Skeletal muscle satellite cell (primary cell): ENCODE measurements at regions not wholly inside any gene's neighbourhood (a gene's known extent, or its start where the extent isn't known, plus 50 kb on each side); places are given as distances from the start of the nearest gene placed in this dataset.
"Not testable (repeated sequence)": the region's sequence is repeated elsewhere in the genome, so short reads cannot be mapped to it uniquely, and the experiment has no call there.

Source experiments
- H3K27me3 ChIP-seq: 2 replicates; pipeline ENCODE4 v1.7.0; 2013; ENCODE audit warnings: low read length; ENCODE audit not compliant: control insufficient read depth, insufficient read depth
- H3K36me3 ChIP-seq: 2 replicates; pipeline ENCODE4 v1.7.0; 2013; ENCODE audit warnings: mild to moderate bottlenecking, control low read depth, low read length; ENCODE audit not compliant: insufficient read depth
- H3K4me1 ChIP-seq: 2 replicates; pipeline ENCODE4 v1.7.0; 2013; ENCODE audit warnings: low read length; ENCODE audit not compliant: control insufficient read depth, insufficient read depth
- H3K4me2 ChIP-seq: 2 replicates; pipeline ENCODE4 v1.7.0; 2013; ENCODE audit warnings: mild to moderate bottlenecking, low read length
- H3K4me3 ChIP-seq: 2 replicates; pipeline ENCODE4 v1.7.0; 2013; ENCODE audit warnings: low read length
- H3K9ac ChIP-seq: 2 replicates; pipeline ENCODE4 v1.7.0; 2013; ENCODE audit warnings: mild to moderate bottlenecking, low read depth, low read length, moderate library complexity
- H3K9me3 ChIP-seq: replicated peaks from 2 replicates; pipeline ENCODE4 v1.7.0; 2013; ENCODE audit warnings: mild to moderate bottlenecking, control low read depth, low read length

- Histone ChIP-seq H3K9me3 (no peaks in the 10 kb centered on the region), H3K27me3 (peaks cover 3% of the 10 kb centered on the region), H3K4me2 (no peak overlapping the region), H3K4me1 (no peaks in the 10 kb centered on the region), H3K9ac (no peak overlapping the region), H3K4me3 (no peak overlapping the region), H3K36me3 (no peaks in the 10 kb centered on the region)
These were observed 187.7 kb downstream of the ENC1 start for GRCh38 chr5:74452856-74453255.

- H3K9me3 ChIP-seq = no peaks in the 10 kb centered on the region
These were observed 190.4 kb downstream of the ENC1 start for GRCh38 chr5:74450095-74450494.

GRCh38 chr5:74446725-74447241, 193.7 kb downstream of the ENC1 start:
- Histone ChIP-seq H3K4me2 (no peak overlapping the region), H3K9me3 (no peaks in the 10 kb centered on the region), H3K9ac (no peak overlapping the region), H3K4me1 (no peaks in the 10 kb centered on the region), H3K27me3 (peaks cover 3% of the 10 kb centered on the region), H3K36me3 (no peaks in the 10 kb centered on the region), H3K4me3 (no peak overlapping the region)

More at GRCh38 chr5:74450095-74450494, 190.4 kb downstream of the ENC1 start:
- no peak overlapping the region for H3K9ac ChIP-seq
- no peak overlapping the region for H3K4me2 ChIP-seq
- H3K4me3 ChIP-seq = no peak overlapping the region
- no peaks in the 10 kb centered on the region for H3K4me1 ChIP-seq
- H3K27me3 ChIP-seq = peaks cover 3% of the 10 kb centered on the region
- H3K36me3 ChIP-seq = no peaks in the 10 kb centered on the region

GRCh38 chr5:74442466-74442865, 198.1 kb downstream of the ENC1 start:
- H3K9me3 ChIP-seq = no peaks in the 10 kb centered on the region
- H3K4me1 ChIP-seq = no peaks in the 10 kb centered on the region
- no peak overlapping the region for H3K4me2 ChIP-seq
- H3K27me3 ChIP-seq = peaks cover 11% of the 10 kb centered on the region
- no peaks in the 10 kb centered on the region for H3K36me3 ChIP-seq
- H3K4me3 ChIP-seq = no peak overlapping the region
- no peak overlapping the region for H3K9ac ChIP-seq

- no peaks in the 10 kb centered on the region for H3K4me1 ChIP-seq
- no peak overlapping the region for H3K4me3 ChIP-seq
- no peak overlapping the region for H3K9ac ChIP-seq
- H3K4me2 ChIP-seq = no peak overlapping the region
- H3K27me3 ChIP-seq = peaks cover 11% of the 10 kb centered on the region
- peaks cover under 1% of the 10 kb centered on the region for H3K9me3 ChIP-seq
- no peaks in the 10 kb centered on the region for H3K36me3 ChIP-seq
These were observed 198.9 kb downstream of the ENC1 start for GRCh38 chr5:74441616-74442015.

- Histone ChIP-seq H3K36me3 (no peaks in the 10 kb centered on the region), H3K9me3 (peaks cover 2% of the 10 kb centered on the region), H3K9ac (no peak overlapping the region), H3K4me2 (no peak overlapping the region), H3K27me3 (peaks cover 11% of the 10 kb centered on the region), H3K4me3 (no peak overlapping the region), H3K4me1 (no peaks in the 10 kb centered on the region)
These were observed 200.2 kb downstream of the ENC1 start for GRCh38 chr5:74440341-74440740.

- peaks cover 13% of the 10 kb centered on the region for H3K4me1 ChIP-seq
- not testable (repeated sequence) for H3K9ac ChIP-seq, H3K4me2 ChIP-seq, H3K4me3 ChIP-seq, H3K9me3 ChIP-seq, H3K36me3 ChIP-seq
- H3K27me3 ChIP-seq = peaks cover 13% of the 10 kb centered on the region
These were observed 202.7 kb downstream of the ENC1 start for GRCh38 chr5:74437870-74438269.

- Histone ChIP-seq H3K4me3 (peak overlapping the region; percentile 52), H3K9ac (no peak overlapping the region), H3K4me1 (peaks cover 13% of the 10 kb centered on the region), H3K4me2 (peak overlapping the region; percentile 52), H3K27me3 (peaks cover 11% of the 10 kb centered on the region), H3K36me3 (no peaks in the 10 kb centered on the region), H3K9me3 (peaks cover 2% of the 10 kb centered on the region)
These were observed 206.4 kb downstream of the ENC1 start for GRCh38 chr5:74433896-74434829.

- H3K9me3 ChIP-seq = peaks cover 2% of the 10 kb centered on the region
- peaks cover 13% of the 10 kb centered on the region for H3K4me1 ChIP-seq
- H3K9ac ChIP-seq = no peak overlapping the region
- peak overlapping the region; percentile 52 for H3K4me3 ChIP-seq
- peak overlapping the region; percentile 52 for H3K4me2 ChIP-seq
- H3K36me3 ChIP-seq = no peaks in the 10 kb centered on the region
- peaks cover 11% of the 10 kb centered on the region for H3K27me3 ChIP-seq
These were observed 207.2 kb downstream of the ENC1 start for GRCh38 chr5:74433255-74433895.

GRCh38 chr5:74432721-74433120, 207.8 kb downstream of the ENC1 start:
- no peaks in the 10 kb centered on the region for H3K36me3 ChIP-seq
- H3K9me3 ChIP-seq = peaks cover 2% of the 10 kb centered on the region
- peaks cover 13% of the 10 kb centered on the region for H3K4me1 ChIP-seq
- peaks cover 11% of the 10 kb centered on the region for H3K27me3 ChIP-seq
- no peak overlapping the region for H3K9ac ChIP-seq
- H3K4me3 ChIP-seq = no peak overlapping the region
- H3K4me2 ChIP-seq = no peak overlapping the region

GRCh38 chr5:74432216-74432615, 208.3 kb downstream of the ENC1 start:
- Histone ChIP-seq H3K9ac (no peak overlapping the region), H3K4me3 (no peak overlapping the region), H3K9me3 (peaks cover 2% of the 10 kb centered on the region), H3K4me1 (peaks cover 13% of the 10 kb centered on the region), H3K36me3 (no peaks in the 10 kb centered on the region), H3K27me3 (peaks cover 11% of the 10 kb centered on the region), H3K4me2 (no peak overlapping the region)
